ENCODE measurements at regions not wholly inside any gene's neighbourhood (a gene's known extent, or its start where the extent isn't known, plus 50 kb on each side); places are given as distances from the start of the nearest gene placed in this dataset.
A peak's percentile ranks its signal among the peaks of the same experiment; 100 is the strongest.
"Not testable (repeated sequence)": the region's sequence is repeated elsewhere in the genome, so short reads cannot be mapped to it uniquely, and the experiment has no call there.

DNA sequence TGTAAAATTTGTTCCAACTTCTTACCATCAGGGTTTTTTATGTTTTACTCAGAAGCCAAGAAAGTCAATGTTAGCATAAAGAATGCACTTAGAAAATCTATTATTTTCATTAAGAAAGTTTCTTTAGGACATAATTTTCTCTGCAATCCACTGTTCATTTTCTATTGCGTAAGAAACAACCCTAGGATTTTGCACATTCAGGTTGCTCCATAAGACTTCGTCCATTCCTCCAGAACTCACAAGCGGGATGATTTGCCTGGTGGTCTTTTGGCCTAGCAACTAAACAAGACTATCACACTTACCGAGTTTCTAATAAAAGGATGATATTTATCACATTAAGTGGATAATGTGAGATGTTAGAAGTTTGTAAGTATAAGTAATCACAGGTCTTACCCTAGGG lies 376.3 kb upstream of the INTU start:
- no peak overlapping the region for H3K9ac ChIP-seq (ENCODE audit: insufficient read depth in 1 of 2, low read length in 2 of 2)
- 91 to 94% methylated on average over 4 of the region's 4 CpGs for WGBS, 2 donors
- ATAC-seq (ENCODE audit: insufficient read depth, low FRiP score) (no peak), DNase-seq (no peak)
- H3K36me3 ChIP-seq (ENCODE audit: control insufficient read depth in 4 of 4, insufficient read depth in 4 of 4, low read length in 4 of 4): no peaks in the 10 kb centered on the region
- no peaks in the 10 kb centered on the region for H3K9me3 ChIP-seq (ENCODE audit: control insufficient read depth in 4 of 4, insufficient read depth in 3 of 4, low read length in 3 of 4)
- TF ChIP-seq, protein P1, sequence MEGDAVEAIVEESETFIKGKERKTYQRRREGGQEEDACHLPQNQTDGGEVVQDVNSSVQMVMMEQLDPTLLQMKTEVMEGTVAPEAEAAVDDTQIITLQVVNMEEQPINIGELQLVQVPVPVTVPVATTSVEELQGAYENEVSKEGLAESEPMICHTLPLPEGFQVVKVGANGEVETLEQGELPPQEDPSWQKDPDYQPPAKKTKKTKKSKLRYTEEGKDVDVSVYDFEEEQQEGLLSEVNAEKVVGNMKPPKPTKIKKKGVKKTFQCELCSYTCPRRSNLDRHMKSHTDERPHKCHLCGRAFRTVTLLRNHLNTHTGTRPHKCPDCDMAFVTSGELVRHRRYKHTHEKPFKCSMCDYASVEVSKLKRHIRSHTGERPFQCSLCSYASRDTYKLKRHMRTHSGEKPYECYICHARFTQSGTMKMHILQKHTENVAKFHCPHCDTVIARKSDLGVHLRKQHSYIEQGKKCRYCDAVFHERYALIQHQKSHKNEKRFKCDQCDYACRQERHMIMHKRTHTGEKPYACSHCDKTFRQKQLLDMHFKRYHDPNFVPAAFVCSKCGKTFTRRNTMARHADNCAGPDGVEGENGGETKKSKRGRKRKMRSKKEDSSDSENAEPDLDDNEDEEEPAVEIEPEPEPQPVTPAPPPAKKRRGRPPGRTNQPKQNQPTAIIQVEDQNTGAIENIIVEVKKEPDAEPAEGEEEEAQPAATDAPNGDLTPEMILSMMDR (IDR thresholded peaks at IDR 0.05; ENCODE audit: control extremely low read depth, extremely low read depth): no peak
- H3K27ac ChIP-seq (ENCODE audit: low read depth in 1 of 2, low read length in 1 of 2): no peak overlapping the region
- no peak overlapping the region for H3K4me3 ChIP-seq
- no peaks in the 10 kb centered on the region for H3K27me3 ChIP-seq (ENCODE audit: control insufficient read depth in 3 of 3, insufficient read depth in 3 of 3, low read length in 2 of 3)
- H3K4me1 ChIP-seq (ENCODE audit: control insufficient read depth in 5 of 5, insufficient read depth in 5 of 5, low read length in 5 of 5): no peaks in the 10 kb centered on the region

DNA sequence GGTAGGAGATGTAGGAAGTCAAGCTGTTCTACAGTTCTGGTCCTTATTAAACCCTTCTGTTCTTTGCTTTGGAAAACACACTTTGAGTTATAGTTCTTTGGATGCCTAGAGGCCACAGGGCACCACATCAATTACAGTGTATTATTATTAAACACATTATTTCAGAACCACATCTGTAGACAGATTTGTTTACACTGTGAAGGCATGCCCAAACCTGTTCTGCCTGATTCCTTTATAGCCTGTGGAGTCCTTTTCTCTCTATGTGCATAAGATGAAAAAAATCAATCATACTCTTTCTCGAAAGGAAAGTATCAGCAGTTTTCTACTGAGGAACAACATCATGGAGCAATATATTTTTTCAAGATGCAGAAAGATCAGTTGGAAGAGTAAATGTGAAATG lies 371.3 kb upstream of the INTU start:
- Histone ChIP-seq H3K27me3 (ENCODE audit: control insufficient read depth in 3 of 3, insufficient read depth in 3 of 3, low read length in 2 of 3) (no peaks in the 10 kb centered on the region), H3K9ac (ENCODE audit: insufficient read depth in 1 of 2, low read length in 2 of 2) (no peak overlapping the region), H3K9me3 (ENCODE audit: control insufficient read depth in 4 of 4, insufficient read depth in 3 of 4, low read length in 3 of 4) (no peaks in the 10 kb centered on the region), H3K4me1 (ENCODE audit: control insufficient read depth in 5 of 5, insufficient read depth in 5 of 5, low read length in 5 of 5) (no peaks in the 10 kb centered on the region), H3K4me3 (no peak overlapping the region), H3K36me3 (ENCODE audit: control insufficient read depth in 4 of 4, insufficient read depth in 4 of 4, low read length in 4 of 4) (no peaks in the 10 kb centered on the region), H3K27ac (ENCODE audit: low read depth in 1 of 2, low read length in 1 of 2) (no peak overlapping the region)
- DNase-seq: peak in 1 of 3 donors; percentile 52
- TF ChIP-seq, protein P1 (IDR thresholded peaks at IDR 0.05; ENCODE audit: control extremely low read depth, extremely low read depth): no peak
- 68 to 73% methylated on average over 1 of the region's 1 CpG for WGBS, 2 donors
- ATAC-seq (ENCODE audit: insufficient read depth, low FRiP score): no peak

DNA sequence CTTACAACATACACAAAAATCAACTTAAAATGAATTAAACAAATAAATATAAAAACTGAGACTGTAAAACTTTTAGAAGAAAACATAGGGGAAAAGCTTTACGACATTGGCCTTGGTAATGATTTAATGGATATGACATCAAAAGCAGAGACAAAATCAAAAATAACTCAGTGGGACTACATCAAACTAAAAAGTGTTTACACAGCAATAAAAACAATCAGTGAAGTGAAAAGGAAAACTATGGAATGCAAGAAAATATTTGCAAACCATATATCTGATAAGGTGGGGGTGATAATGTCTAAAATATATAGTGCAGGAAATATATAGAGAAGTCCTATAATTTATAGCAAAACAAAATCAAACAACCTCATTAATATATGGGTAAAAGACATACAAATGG lies 364.4 kb upstream of the INTU start:
- no peak for DNase-seq
- peaks cover 0 to 2% (median 0%) of the 10 kb centered on the region in 4 donors for H3K9me3 ChIP-seq (ENCODE audit: control insufficient read depth in 4 of 4, insufficient read depth in 3 of 4, low read length in 3 of 4)
- H3K4me3 ChIP-seq: no peak overlapping the region
- no peaks in the 10 kb centered on the region for H3K36me3 ChIP-seq (ENCODE audit: control insufficient read depth in 4 of 4, insufficient read depth in 4 of 4, low read length in 4 of 4)
- TF ChIP-seq, protein P1 (IDR thresholded peaks at IDR 0.05; ENCODE audit: control extremely low read depth, extremely low read depth): no peak
- 86 to 93% methylated on average over 1 of the region's 1 CpG for WGBS, 2 donors
- H3K27me3 ChIP-seq (ENCODE audit: control insufficient read depth in 3 of 3, insufficient read depth in 3 of 3, low read length in 2 of 3): no peaks in the 10 kb centered on the region
- no peak overlapping the region for H3K9ac ChIP-seq (ENCODE audit: insufficient read depth in 1 of 2, low read length in 2 of 2)
- no peak overlapping the region for H3K27ac ChIP-seq (ENCODE audit: low read depth in 1 of 2, low read length in 1 of 2)
- H3K4me1 ChIP-seq (ENCODE audit: control insufficient read depth in 5 of 5, insufficient read depth in 5 of 5, low read length in 5 of 5): no peaks in the 10 kb centered on the region
- no peak for ATAC-seq (ENCODE audit: insufficient read depth, low FRiP score)

DNA sequence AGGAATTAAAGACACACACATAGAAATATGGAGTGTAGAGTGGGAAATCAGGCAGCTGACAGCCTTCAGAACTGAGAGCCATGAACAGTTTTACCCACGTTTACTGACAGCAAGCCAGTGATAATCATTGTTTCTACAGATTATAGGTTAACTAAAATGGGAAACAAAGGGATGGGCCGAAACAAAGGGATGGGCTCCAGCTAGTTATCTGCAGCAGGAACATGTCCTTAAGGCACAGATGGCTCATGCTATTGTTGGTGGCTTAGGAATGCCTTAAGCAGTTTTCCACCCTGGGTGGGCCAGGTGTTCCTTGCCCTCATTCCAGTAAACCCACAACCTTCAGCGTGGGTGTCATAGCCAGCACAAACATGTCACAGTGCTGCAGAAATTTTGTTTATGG lies 355.7 kb upstream of the INTU start:
- H3K27me3 ChIP-seq (ENCODE audit: control insufficient read depth in 3 of 3, insufficient read depth in 3 of 3, low read length in 2 of 3): not testable (repeated sequence)

More for the DNA sequence above, 355.7 kb upstream of the INTU start:
- H3K9ac ChIP-seq (ENCODE audit: insufficient read depth in 1 of 2, low read length in 2 of 2); ATAC-seq (ENCODE audit: insufficient read depth, low FRiP score); H3K9me3 ChIP-seq (ENCODE audit: control insufficient read depth in 4 of 4, insufficient read depth in 3 of 4, low read length in 3 of 4); H3K36me3 ChIP-seq (ENCODE audit: control insufficient read depth in 4 of 4, insufficient read depth in 4 of 4, low read length in 4 of 4); H3K4me3 ChIP-seq; H3K4me1 ChIP-seq (ENCODE audit: control insufficient read depth in 5 of 5, insufficient read depth in 5 of 5, low read length in 5 of 5); DNase-seq; H3K27ac ChIP-seq (ENCODE audit: low read depth in 1 of 2, low read length in 1 of 2): not testable (repeated sequence)
- 79 to 87% methylated on average over 3 of the region's 3 CpGs for WGBS, 2 donors

Data from lung (tissue), 11 donors.